ENCODE measurements at regions not wholly inside any gene's neighbourhood (a gene's known extent, or its start where the extent isn't known, plus 50 kb on each side); places are given as distances from the start of the nearest gene placed in this dataset.

DNA sequence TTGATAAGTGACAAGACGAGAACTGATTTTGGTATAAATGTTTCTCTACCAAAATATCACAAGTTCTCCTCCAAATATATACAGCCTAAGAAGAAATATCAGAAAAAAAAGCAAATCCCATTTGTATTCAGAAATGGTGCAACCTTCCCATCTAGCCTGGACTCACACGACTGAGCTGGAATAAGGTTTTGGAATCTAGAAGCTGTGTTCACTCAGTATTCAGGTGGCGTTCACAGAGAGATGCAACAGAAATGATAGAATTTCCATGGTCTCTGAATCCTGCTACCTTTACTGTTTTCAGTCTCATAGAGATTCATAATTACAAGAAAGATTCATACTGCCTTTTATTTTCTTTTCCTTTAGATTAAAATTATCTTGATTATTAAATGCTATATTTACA is 347.2 kb upstream of the TRIB2 start:
- Histone ChIP-seq H3K4me3 (replicated peaks in 1 of 3; ENCODE audit: insufficient read depth in 1 of 3, low read depth in 1 of 3, low read length in 3 of 3) (no peak overlapping the region), H3K4me2 (ENCODE audit: insufficient read depth, low read length) (no peak overlapping the region), H2AFZ (ENCODE audit: low read depth, low read length) (no peak overlapping the region), H3K9ac (replicated peaks; ENCODE audit: extremely low read depth, insufficient read depth, low read length) (no peak overlapping the region), H3K27me3 (ENCODE audit: control insufficient read depth in 2 of 2, insufficient read depth in 2 of 2, low read length in 2 of 2) (peaks cover 2% of the 10 kb centered on the region in 2 experiments), H3K4me1 (ENCODE audit: control insufficient read depth, extremely low read depth, insufficient read depth, low read length) (no peaks in the 10 kb centered on the region), H4K20me1 (replicated peaks; ENCODE audit: control insufficient read depth, extremely low read depth, insufficient read depth, low read length) (no peaks in the 10 kb centered on the region), H3K9me1 (replicated peaks; ENCODE audit: control insufficient read depth, extremely low read depth, insufficient read depth, low read length) (no peaks in the 10 kb centered on the region), H3K9me3 (replicated peaks; ENCODE audit: control insufficient read depth, insufficient read depth, low read length) (no peaks in the 10 kb centered on the region), H3K27ac (ENCODE audit: insufficient read depth, low read depth, low read length) (no peak overlapping the region), H3K36me3 (ENCODE audit: control insufficient read depth in 2 of 2, extremely low read depth in 1 of 2, insufficient read depth in 2 of 2, low read length in 2 of 2) (no peaks in the 10 kb centered on the region), H3K79me2 (ENCODE audit: control insufficient read depth, insufficient read depth, low read length) (no peaks in the 10 kb centered on the region)
- no peak for DNase-seq (ENCODE audit: low read depth, low spot score)
- BruUV-seq (replicated peaks) = no TSS peak
- FAIRE-seq = no peak
- no peak for TF ChIP-seq FOS (IDR thresholded peaks at IDR 0.05; ENCODE audit: borderline replicate concordance, insufficient read depth, low read length)
- TF ChIP-seq POLR2A (IDR thresholded peaks at IDR 0.05; ENCODE audit: low read depth, low read length) = no peak
- TF ChIP-seq GATA2 (IDR thresholded peaks at IDR 0.05; ENCODE audit: insufficient read depth, insufficient read length, low read depth, low read length) = no peak
- no peak for TF ChIP-seq MYC (IDR thresholded peaks at IDR 0.05; ENCODE audit: low read depth, low read length)
- TF ChIP-seq JUN (IDR thresholded peaks at IDR 0.05; ENCODE audit: borderline replicate concordance, insufficient read depth, insufficient read length, low read depth) = no peak
- no peak for TF ChIP-seq EZH2 (IDR thresholded peaks at IDR 0.05; ENCODE audit: borderline replicate concordance, low read depth, low read length, severe bottlenecking)
- TF ChIP-seq, protein P1, sequence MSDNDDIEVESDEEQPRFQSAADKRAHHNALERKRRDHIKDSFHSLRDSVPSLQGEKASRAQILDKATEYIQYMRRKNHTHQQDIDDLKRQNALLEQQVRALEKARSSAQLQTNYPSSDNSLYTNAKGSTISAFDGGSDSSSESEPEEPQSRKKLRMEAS (IDR thresholded peaks at IDR 0.05; ENCODE audit: insufficient read depth, insufficient read length) = no peak
- no peak for TF ChIP-seq POLR2AphosphoS5 (IDR thresholded peaks at IDR 0.05; ENCODE audit: insufficient read depth, low read depth, low read length)
- TF ChIP-seq, protein P2, sequence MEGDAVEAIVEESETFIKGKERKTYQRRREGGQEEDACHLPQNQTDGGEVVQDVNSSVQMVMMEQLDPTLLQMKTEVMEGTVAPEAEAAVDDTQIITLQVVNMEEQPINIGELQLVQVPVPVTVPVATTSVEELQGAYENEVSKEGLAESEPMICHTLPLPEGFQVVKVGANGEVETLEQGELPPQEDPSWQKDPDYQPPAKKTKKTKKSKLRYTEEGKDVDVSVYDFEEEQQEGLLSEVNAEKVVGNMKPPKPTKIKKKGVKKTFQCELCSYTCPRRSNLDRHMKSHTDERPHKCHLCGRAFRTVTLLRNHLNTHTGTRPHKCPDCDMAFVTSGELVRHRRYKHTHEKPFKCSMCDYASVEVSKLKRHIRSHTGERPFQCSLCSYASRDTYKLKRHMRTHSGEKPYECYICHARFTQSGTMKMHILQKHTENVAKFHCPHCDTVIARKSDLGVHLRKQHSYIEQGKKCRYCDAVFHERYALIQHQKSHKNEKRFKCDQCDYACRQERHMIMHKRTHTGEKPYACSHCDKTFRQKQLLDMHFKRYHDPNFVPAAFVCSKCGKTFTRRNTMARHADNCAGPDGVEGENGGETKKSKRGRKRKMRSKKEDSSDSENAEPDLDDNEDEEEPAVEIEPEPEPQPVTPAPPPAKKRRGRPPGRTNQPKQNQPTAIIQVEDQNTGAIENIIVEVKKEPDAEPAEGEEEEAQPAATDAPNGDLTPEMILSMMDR (IDR thresholded peaks at IDR 0.05; ENCODE audit: extremely low read depth in 1 of 2, insufficient read depth in 1 of 2, low read depth in 1 of 2, low read length in 2 of 2) = no peak
- POLR2A ChIA-PET = no interaction called here
- intact Hi-C loops (cut with micrococcal nuclease) (no loop called here), dilution Hi-C loops (cut with MboI; ENCODE audit: extremely low pct_ligation_motif_present, low sequenced_read_pairs) (no loop called here)
- CTCF ChIA-PET = interaction anchor here (1.7 kb wide), 1 partner anchor 25 kb away, joined by 3 read pairs; no protein-coding TSS in a partner anchor

All from endothelial cell of umbilical vein (primary cell).